Nephron (organoid): ENCODE measurements at regions not wholly inside any gene's neighbourhood (a gene's known extent, or its start where the extent isn't known, plus 50 kb on each side); places are given as distances from the start of the nearest gene placed in this dataset.

Source experiments
- H3K27ac Mint-ChIP-seq, 3 experiments: 2 replicates each; pipeline ENCODE4 v1.8.0; 2020; ENCODE audit warnings: mixed read lengths in 3 of 3, mild to moderate bottlenecking in 2 of 3, moderate library complexity in 1 of 3
- H3K27me3 Mint-ChIP-seq: 2 replicates; pipeline ENCODE4 v1.8.0; 2021; ENCODE audit warnings: low read depth, mild to moderate bottlenecking, moderate library complexity, mixed read lengths
- H3K36me3 Mint-ChIP-seq: 2 replicates; pipeline ENCODE4 v1.8.0; 2020; ENCODE audit warnings: low read depth, mixed read lengths
- H3K4me1 Mint-ChIP-seq: 2 replicates; pipeline ENCODE4 v1.8.0; 2020; ENCODE audit warnings: mixed read lengths
- H3K4me3 Mint-ChIP-seq, 3 experiments: 2 replicates each; pipeline ENCODE4 v1.8.0; 2020; ENCODE audit warnings: mild to moderate bottlenecking in 3 of 3, mixed read lengths in 3 of 3, moderate library complexity in 2 of 3
- H3K9me3 Mint-ChIP-seq: 2 replicates; pipeline ENCODE4 v1.8.0; 2020; ENCODE audit warnings: mixed read lengths
- TF ChIP-seq, protein P1 (sequence below), 3 experiments: fragments of 200-600 bp; sonication (generic); IDR thresholded peaks; one replicate each; pipeline ENCODE4 v1.5.0; 2021; ENCODE audit warnings: antibody characterized with exemption in 3 of 3; ENCODE audit not compliant: unreplicated experiment in 3 of 3

DNA sequence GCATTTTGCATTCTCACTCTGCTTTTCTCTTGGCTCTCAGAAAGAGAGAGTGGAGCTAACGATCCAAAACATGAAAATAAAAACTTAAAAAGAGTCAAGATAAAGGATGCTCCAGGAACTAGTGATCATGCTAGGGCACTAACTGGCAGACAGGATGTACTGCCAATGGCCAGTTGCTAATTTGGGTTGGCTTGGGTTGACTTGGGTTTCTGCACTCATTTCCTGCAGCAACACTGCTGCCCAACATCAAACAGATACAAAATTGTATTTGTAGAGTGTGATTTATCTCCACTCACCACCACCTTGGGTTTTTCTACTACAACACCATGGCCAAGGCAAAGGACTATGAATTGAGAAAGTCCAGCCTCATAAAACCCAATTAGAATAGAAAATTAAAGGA, 662.3 kb upstream of the PTBP2 start:
- Mint-ChIP-seq H3K9me3 (peaks cover 17% of the 10 kb centered on the region), H3K4me3 (no peak overlapping the region), H3K27me3 (no peaks in the 10 kb centered on the region), H3K4me1 (no peaks in the 10 kb centered on the region), H3K27ac (no peak overlapping the region), H3K36me3 (no peaks in the 10 kb centered on the region)
- TF ChIP-seq, protein P1, sequence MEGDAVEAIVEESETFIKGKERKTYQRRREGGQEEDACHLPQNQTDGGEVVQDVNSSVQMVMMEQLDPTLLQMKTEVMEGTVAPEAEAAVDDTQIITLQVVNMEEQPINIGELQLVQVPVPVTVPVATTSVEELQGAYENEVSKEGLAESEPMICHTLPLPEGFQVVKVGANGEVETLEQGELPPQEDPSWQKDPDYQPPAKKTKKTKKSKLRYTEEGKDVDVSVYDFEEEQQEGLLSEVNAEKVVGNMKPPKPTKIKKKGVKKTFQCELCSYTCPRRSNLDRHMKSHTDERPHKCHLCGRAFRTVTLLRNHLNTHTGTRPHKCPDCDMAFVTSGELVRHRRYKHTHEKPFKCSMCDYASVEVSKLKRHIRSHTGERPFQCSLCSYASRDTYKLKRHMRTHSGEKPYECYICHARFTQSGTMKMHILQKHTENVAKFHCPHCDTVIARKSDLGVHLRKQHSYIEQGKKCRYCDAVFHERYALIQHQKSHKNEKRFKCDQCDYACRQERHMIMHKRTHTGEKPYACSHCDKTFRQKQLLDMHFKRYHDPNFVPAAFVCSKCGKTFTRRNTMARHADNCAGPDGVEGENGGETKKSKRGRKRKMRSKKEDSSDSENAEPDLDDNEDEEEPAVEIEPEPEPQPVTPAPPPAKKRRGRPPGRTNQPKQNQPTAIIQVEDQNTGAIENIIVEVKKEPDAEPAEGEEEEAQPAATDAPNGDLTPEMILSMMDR (IDR thresholded peaks at IDR 0.05; ENCODE audit: unreplicated experiment in 3 of 3), result no peak

DNA sequence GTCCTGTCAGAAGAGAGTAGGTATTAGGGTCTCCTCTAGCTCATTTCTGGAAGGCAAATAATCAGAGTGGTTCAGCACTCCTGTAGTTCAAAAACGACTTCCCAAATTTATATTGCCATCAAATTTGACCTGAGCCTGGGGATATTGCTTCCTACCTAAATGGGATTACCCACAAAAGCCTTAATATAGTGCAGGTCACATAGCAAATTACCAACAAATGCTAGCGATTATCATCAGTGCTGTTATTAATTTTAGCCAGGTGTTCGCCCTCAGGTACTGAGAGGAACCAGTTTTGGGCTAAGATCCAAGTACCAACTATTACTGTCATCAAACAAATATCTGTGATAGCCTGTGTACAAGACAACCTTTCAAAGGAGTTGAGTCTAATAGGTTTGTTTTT, 661.8 kb upstream of the PTBP2 start:
- Mint-ChIP-seq H3K4me1 (no peaks in the 10 kb centered on the region), H3K4me3 (no peak overlapping the region), H3K9me3 (peaks cover 12% of the 10 kb centered on the region), H3K27me3 (no peaks in the 10 kb centered on the region), H3K36me3 (no peaks in the 10 kb centered on the region), H3K27ac (no peak overlapping the region)
- TF ChIP-seq, protein P1 (IDR thresholded peaks at IDR 0.05; ENCODE audit: unreplicated experiment in 3 of 3), result no peak

DNA sequence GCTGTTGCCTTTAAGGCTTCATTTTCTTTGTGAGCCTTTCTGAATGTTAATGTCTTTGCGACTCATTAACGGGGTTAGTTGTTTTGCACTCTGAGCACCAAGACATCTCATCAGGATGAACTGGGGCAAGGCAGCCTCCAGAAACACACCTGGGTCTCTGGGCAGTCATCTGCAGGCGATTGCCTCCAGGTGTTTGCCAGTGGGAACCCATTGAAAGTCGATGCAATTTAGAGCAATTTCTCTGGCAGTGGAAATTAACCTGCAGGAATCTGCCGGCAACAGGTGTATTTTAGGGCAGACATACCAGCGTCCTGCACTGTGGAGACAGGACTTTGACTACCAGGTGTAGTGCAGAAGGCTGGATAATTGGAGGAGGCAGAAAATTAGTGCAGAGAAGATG, 661.0 kb upstream of the PTBP2 start:
- Mint-ChIP-seq H3K9me3 (peaks cover 10% of the 10 kb centered on the region), H3K4me1 (no peaks in the 10 kb centered on the region), H3K27ac (no peak overlapping the region), H3K36me3 (no peaks in the 10 kb centered on the region), H3K4me3 (no peak overlapping the region), H3K27me3 (no peaks in the 10 kb centered on the region)
- TF ChIP-seq, protein P1 (IDR thresholded peaks at IDR 0.05; ENCODE audit: unreplicated experiment in 3 of 3), result no peak

DNA sequence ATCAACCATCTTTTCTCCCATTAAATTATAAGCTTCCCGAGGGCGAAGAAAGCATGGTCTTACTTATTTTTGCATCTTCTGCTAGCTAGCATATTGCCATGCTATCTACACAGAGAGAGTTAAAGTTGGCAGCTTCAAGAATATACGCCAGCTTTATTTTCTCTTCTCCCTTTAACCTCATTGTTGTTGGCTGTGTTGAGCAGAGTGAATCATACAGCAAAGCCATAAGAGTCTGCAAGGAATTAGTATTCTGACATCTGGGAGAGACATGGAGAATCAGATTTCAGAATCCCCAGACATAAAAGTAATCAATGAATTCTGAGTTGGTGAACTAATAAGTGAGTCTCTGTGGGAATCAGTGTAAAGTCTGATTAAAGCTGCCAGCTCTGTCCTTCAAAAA, 649.6 kb upstream of the PTBP2 start:
- TF ChIP-seq, protein P1 (IDR thresholded peaks at IDR 0.05; ENCODE audit: unreplicated experiment in 3 of 3), result no peak
- no peaks in the 10 kb centered on the region for H3K27me3 Mint-ChIP-seq
- H3K27ac Mint-ChIP-seq, result no peak overlapping the region
- H3K4me3 Mint-ChIP-seq, result no peak overlapping the region
- no peaks in the 10 kb centered on the region for H3K4me1 Mint-ChIP-seq
- no peaks in the 10 kb centered on the region for H3K36me3 Mint-ChIP-seq
- no peaks in the 10 kb centered on the region for H3K9me3 Mint-ChIP-seq

DNA sequence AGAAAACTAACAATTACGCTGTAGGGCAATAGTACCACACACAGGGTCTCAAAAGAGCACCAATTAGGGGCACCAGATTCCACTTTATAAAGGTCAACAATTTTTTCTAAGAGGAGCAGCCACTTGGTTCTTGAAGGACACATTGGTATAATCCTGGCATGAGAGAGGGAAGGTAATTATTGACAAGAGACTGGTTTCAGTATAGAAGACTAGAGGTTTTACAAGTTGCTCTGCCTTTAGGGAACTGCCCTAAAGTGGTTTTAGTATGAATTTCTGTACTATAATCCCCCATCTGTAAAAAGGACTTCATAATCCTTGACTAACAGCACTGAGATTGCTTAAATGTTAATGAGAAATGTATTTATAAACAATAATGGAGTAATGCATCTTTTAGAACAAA, 648.5 kb upstream of the PTBP2 start:
- Mint-ChIP-seq H3K36me3 (no peaks in the 10 kb centered on the region), H3K27me3 (no peaks in the 10 kb centered on the region), H3K27ac (no peak overlapping the region), H3K4me1 (no peaks in the 10 kb centered on the region), H3K4me3 (no peak overlapping the region), H3K9me3 (no peaks in the 10 kb centered on the region)
- TF ChIP-seq, protein P1 (IDR thresholded peaks at IDR 0.05; ENCODE audit: unreplicated experiment in 3 of 3), result no peak

DNA sequence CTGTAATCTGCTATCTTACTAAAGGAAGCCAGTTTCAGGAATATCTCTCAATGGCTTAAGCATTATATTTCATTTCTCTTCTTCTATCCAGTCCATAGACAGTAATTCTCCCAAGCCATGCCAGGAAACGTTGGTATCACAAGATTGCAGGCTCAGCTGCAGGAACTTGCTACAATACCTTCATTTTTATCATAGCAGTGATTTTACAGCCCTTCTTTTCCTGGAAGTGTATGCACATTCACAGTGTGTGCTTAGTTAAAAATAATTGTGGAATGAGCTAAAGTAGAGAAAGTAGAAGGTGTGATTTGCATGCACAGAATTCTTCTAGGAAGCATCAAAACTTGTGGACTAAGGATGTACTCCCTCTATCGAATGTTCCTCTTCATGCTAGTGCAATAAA, 647.2 kb upstream of the PTBP2 start:
- Mint-ChIP-seq H3K27ac (no peak overlapping the region), H3K36me3 (no peaks in the 10 kb centered on the region), H3K9me3 (no peaks in the 10 kb centered on the region), H3K4me1 (no peaks in the 10 kb centered on the region), H3K4me3 (no peak overlapping the region), H3K27me3 (no peaks in the 10 kb centered on the region)
- TF ChIP-seq, protein P1 (IDR thresholded peaks at IDR 0.05; ENCODE audit: unreplicated experiment in 3 of 3), result no peak
